BJ (cell line): ENCODE measurements at regions not wholly inside any gene's neighbourhood (a gene's known extent, or its start where the extent isn't known, plus 50 kb on each side); places are given as distances from the start of the nearest gene placed in this dataset.

Source experiments
- CTCF ChIA-PET: fragments of 350-600 bp; formaldehyde crosslinking; extraction: SDS; loops from one replicate; lab custom pipeline; 2021; ENCODE audit warnings: antibody characterized with exemption, inconsistent platforms; lab: Yijun Ruan, JAX
- POLR2A ChIA-PET: fragments of 300-600 bp; sonication (Branson Sonifier 250); formaldehyde crosslinking; extraction: SDS; loops from one replicate; lab custom pipeline; 2021; ENCODE audit warnings: antibody characterized with exemption; lab: Charles Lee
- DNase-seq: peaks from one replicate; pipeline ENCODE4 v3.0.0-alpha.2; 2011; ENCODE audit warnings: low read depth
- H3K27me3 ChIP-seq: 2 replicates; pipeline ENCODE4 v1.6.0; 2011; ENCODE audit warnings: low read length; ENCODE audit not compliant: control insufficient read depth, insufficient read depth
- H3K36me3 ChIP-seq: 2 replicates; pipeline ENCODE4 v1.5.1; 2011; ENCODE audit warnings: low read length; ENCODE audit not compliant: control insufficient read depth, insufficient read depth
- H3K4me3 ChIP-seq: 2 replicates; pipeline ENCODE4 v1.5.1; 2011; ENCODE audit warnings: low read depth, mild to moderate bottlenecking, control low read depth, low read length
- TF ChIP-seq, protein P1 (sequence below): IDR thresholded peaks from 2 replicates; pipeline ENCODE4 v1.5.1; 2011; ENCODE audit warnings: low read depth, mild to moderate bottlenecking, control low read depth, inconsistent platforms, low read length, moderate library complexity; ENCODE audit not compliant: insufficient read depth

DNA sequence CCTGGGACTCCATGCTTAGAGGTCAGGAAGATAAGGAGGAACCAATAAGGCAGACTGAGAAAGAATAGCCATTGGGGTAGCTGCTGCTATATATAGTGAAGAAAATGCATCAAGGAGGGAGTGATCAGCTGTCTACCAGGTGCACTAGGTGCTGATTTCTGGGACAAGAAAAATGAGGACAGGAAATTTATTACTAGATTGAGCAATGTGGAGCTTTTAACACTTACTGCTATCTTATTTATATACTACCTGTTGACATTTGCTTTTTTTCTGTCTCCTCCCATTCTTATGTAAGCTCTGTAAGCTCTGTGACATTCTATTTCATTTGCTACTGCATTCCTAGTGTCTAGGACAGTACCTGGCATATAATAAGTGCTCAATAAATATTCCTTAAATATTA is 53.7 kb upstream of the DHX40 start:
- POLR2A ChIA-PET, result no interaction called here
- CTCF ChIA-PET, result interaction anchor here (1.5 to 3.0 kb wide), 2 partner anchors 8 to 10 kb away, joined by 3 to 16 read pairs; no protein-coding TSS in a partner anchor
- H3K4me3 ChIP-seq, result no peak overlapping the region
- TF ChIP-seq, protein P1, sequence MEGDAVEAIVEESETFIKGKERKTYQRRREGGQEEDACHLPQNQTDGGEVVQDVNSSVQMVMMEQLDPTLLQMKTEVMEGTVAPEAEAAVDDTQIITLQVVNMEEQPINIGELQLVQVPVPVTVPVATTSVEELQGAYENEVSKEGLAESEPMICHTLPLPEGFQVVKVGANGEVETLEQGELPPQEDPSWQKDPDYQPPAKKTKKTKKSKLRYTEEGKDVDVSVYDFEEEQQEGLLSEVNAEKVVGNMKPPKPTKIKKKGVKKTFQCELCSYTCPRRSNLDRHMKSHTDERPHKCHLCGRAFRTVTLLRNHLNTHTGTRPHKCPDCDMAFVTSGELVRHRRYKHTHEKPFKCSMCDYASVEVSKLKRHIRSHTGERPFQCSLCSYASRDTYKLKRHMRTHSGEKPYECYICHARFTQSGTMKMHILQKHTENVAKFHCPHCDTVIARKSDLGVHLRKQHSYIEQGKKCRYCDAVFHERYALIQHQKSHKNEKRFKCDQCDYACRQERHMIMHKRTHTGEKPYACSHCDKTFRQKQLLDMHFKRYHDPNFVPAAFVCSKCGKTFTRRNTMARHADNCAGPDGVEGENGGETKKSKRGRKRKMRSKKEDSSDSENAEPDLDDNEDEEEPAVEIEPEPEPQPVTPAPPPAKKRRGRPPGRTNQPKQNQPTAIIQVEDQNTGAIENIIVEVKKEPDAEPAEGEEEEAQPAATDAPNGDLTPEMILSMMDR, result no peak
- H3K27me3 ChIP-seq, result no peaks in the 10 kb centered on the region
- no peak for DNase-seq
- no peaks in the 10 kb centered on the region for H3K36me3 ChIP-seq

DNA sequence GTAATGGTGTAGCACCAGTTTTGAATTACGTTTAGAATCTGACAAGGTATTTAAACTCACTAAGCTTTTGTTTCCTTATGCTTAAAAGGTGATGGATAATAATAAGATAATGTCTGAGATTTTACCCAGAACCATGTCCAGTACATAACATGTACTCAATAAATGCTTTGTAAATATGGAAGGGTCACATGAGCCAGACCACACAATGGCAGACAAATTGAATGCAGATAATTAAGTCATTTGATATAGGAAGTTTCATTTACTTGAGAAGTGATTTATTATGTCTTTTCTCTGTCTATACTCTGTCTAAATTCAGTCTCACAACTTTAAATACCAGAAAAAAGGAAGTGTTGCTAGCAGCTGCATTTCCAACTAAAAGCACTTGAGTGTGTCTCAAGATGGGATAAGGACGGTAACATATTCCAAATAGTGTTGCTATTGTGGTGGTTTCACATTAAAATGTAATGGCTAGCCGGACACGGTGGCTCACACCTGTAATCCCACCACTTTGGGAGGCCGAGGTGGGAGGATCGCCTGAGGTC is 52.5 kb upstream of the DHX40 start:
- TF ChIP-seq, protein P1, result no peak
- H3K4me3 ChIP-seq, result no peak overlapping the region
- no peak for DNase-seq
- ChIA-PET POLR2A (no interaction called here), CTCF (interaction anchor here (0.8 to 3.0 kb wide), 2 partner anchors 9 to 15 kb away, joined by 3 to 16 read pairs; no protein-coding TSS in a partner anchor)
- H3K36me3 ChIP-seq, result no peaks in the 10 kb centered on the region
- H3K27me3 ChIP-seq, result no peaks in the 10 kb centered on the region

DNA sequence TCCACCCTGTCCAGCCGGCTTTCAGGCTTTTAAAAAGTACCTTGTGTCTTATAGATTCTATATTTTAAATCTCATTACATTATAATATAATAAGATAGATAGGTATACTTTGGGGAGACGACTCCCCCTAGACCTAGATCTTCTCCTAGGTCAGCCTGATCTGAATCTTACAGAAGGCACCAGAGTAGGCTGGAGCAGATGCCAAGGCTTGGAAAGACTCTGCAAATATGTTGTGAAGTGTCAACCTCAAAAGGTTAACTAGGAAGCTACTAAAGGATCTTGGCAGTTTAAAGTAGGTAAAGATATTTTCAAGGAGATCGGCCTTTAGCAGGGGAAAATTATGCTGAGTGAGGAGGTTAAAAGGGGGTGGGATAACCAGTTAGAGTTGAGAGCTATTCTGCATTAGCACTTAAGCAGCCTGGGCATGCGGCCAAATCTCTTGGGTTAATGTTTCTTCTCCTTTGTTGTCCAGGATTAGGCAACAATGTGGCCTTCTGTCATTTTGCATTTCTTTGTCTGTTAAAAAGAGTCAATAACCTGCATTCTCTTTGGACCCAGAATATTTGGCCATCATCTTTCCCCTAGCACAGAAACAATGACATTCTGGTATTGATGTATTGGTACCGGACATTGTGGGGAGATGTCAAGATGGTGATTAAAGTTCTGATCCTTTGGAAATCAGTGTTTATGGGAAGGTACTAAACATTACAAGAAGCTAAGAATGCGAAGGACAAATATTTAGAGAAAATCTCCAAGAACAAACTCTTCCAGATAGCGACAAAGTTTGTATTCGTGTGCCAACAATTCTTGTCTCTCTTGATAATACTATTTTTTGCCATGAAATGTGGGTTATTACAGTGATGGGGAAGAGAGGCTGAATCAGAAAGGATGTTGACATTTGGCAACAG is 51.2 kb upstream of the DHX40 start:
- Histone ChIP-seq H3K27me3 (no peaks in the 10 kb centered on the region), H3K4me3 (no peak overlapping the region), H3K36me3 (no peaks in the 10 kb centered on the region)
- ChIA-PET CTCF (interaction anchor here (0.8 to 3.0 kb wide), 2 partner anchors 8 to 16 kb away, joined by 3 to 16 read pairs; no protein-coding TSS in a partner anchor), POLR2A (no interaction called here)
- no peak for DNase-seq
- TF ChIP-seq, protein P1, result no peak
